Ishikawa (cell line): ENCODE measurements at regions not wholly inside any gene's neighbourhood (a gene's known extent, or its start where the extent isn't known, plus 50 kb on each side); places are given as distances from the start of the nearest gene placed in this dataset.

ENCODE experiments used
- CEBPB ChIP-seq: IDR thresholded peaks from 2 replicates; pipeline ENCODE4 v1.6.1; 2012
- CREB1 ChIP-seq: IDR thresholded peaks from 2 replicates; pipeline ENCODE4 v1.6.1; 2012; ENCODE audit warnings: low read depth
- EGR1 ChIP-seq: IDR thresholded peaks from 2 replicates; pipeline ENCODE4 v1.6.1; 2012
- EP300 ChIP-seq: IDR thresholded peaks from 2 replicates; pipeline ENCODE4 v1.6.1; 2012; ENCODE audit warnings: borderline replicate concordance
- FOXM1 ChIP-seq: IDR thresholded peaks from 2 replicates; pipeline ENCODE4 v1.6.1; 2012; ENCODE audit warnings: low read depth, borderline replicate concordance
- MAX ChIP-seq: IDR thresholded peaks from 2 replicates; pipeline ENCODE4 v1.6.1; 2012
- NFIC ChIP-seq: IDR thresholded peaks from 2 replicates; pipeline ENCODE4 v1.6.1; 2012
- RAD21 ChIP-seq: IDR thresholded peaks from 2 replicates; pipeline ENCODE4 v1.6.1; 2012; ENCODE audit warnings: low read depth
- REST ChIP-seq: IDR thresholded peaks from 2 replicates; pipeline ENCODE4 v1.6.1; 2012; ENCODE audit warnings: low read depth, mild to moderate bottlenecking
- TAF1 ChIP-seq: IDR thresholded peaks from 2 replicates; pipeline ENCODE4 v1.6.1; 2012; ENCODE audit warnings: low read depth, mild to moderate bottlenecking
- TCF12 ChIP-seq: IDR thresholded peaks from 2 replicates; pipeline ENCODE4 v1.6.1; 2012; ENCODE audit warnings: low read depth
- TEAD4 ChIP-seq: IDR thresholded peaks from 2 replicates; pipeline ENCODE4 v1.6.1; 2012
- USF1 ChIP-seq: IDR thresholded peaks from 2 replicates; pipeline ENCODE4 v1.6.1; 2012
- YY1 ChIP-seq: IDR thresholded peaks from 2 replicates; pipeline ENCODE4 v1.6.1; 2012; ENCODE audit warnings: low read depth
- ZBTB7A ChIP-seq: IDR thresholded peaks from 2 replicates; pipeline ENCODE4 v1.6.1; 2012; ENCODE audit warnings: low read depth

- TF ChIP-seq YY1 (no peak), MAX (no peak), USF1 (no peak), EGR1 (no peak), TCF12 (no peak)
These were observed 229.1 kb upstream of the TRPC7 start for GRCh38 chr5:136594416-136594815.

GRCh38 chr5:136590581-136590980 lies 225.2 kb upstream of the TRPC7 start:
- TF ChIP-seq MAX (no peak), USF1 (no peak), EP300 (no peak), TEAD4 (no peak), ZBTB7A (no peak), REST (no peak), CEBPB (no peak), CREB1 (no peak), EGR1 (no peak), RAD21 (no peak), FOXM1 (no peak)

- TF ChIP-seq FOXM1 = no peak
- TF ChIP-seq TCF12 = no peak
- TF ChIP-seq MAX = no peak
- no peak for TF ChIP-seq NFIC
- TF ChIP-seq TEAD4 = no peak
- no peak for TF ChIP-seq EP300
- no peak for TF ChIP-seq REST
- TF ChIP-seq EGR1 = no peak
- no peak for TF ChIP-seq ZBTB7A
- TF ChIP-seq CEBPB = no peak
- TF ChIP-seq CREB1 = no peak
These were observed 220.9 kb upstream of the TRPC7 start for GRCh38 chr5:136586196-136586595.

GRCh38 chr5:136584474-136584873 lies 219.1 kb upstream of the TRPC7 start:
- TF ChIP-seq ZBTB7A (no peak), USF1 (no peak), RAD21 (no peak), EP300 (no peak), FOXM1 (no peak), TEAD4 (no peak), TCF12 (no peak), CEBPB (no peak), YY1 (no peak), EGR1 (no peak), NFIC (no peak), TAF1 (no peak), CREB1 (no peak), MAX (no peak), REST (no peak)

- TF ChIP-seq FOXM1 (no peak), EP300 (no peak), RAD21 (no peak), TEAD4 (no peak), CEBPB (no peak), NFIC (no peak), YY1 (no peak), ZBTB7A (no peak), CREB1 (no peak), REST (no peak), EGR1 (no peak), USF1 (no peak)
These were observed 213.9 kb upstream of the TRPC7 start for GRCh38 chr5:136579238-136579637.
